Transverse colon (tissue), 4 donors: ENCODE measurements at regions not wholly inside any gene's neighbourhood (a gene's known extent, or its start where the extent isn't known, plus 50 kb on each side); places are given as distances from the start of the nearest gene placed in this dataset.

Source experiments
- DNase-seq: peaks from one replicate; pipeline ENCODE4 v3.0.0-alpha.2; 2019
- H3K27ac ChIP-seq, 4 donors: fragments of 200-600 bp; sonication (generic); 2 replicates each; pipeline ENCODE4 v1.5.1; 2016 to 2018; ENCODE audit warnings: inconsistent platforms in 4 of 4
- H3K27me3 ChIP-seq: fragments of 200-600 bp; sonication (generic); 2 replicates; pipeline ENCODE4 v1.5.1; 2017; ENCODE audit warnings: inconsistent platforms
- H3K36me3 ChIP-seq, 4 donors: fragments of 200-600 bp; sonication (generic); 2 replicates each; pipeline ENCODE4 v1.5.1; 2017 to 2019; ENCODE audit warnings: inconsistent platforms in 4 of 4
- H3K4me1 ChIP-seq, 4 donors: fragments of 200-600 bp; sonication (generic); 2 replicates each; pipeline ENCODE4 v1.5.1; 2017 to 2020; ENCODE audit warnings: inconsistent platforms in 4 of 4
- H3K4me3 ChIP-seq, 4 donors: fragments of 200-600 bp; sonication (generic); 1 replicate in 1 of 4; 2 replicates in 3 of 4; pipeline versions ENCODE4 v1.5.1 to v1.6.1; 2017 to 2019; ENCODE audit warnings: inconsistent platforms in 4 of 4
- H3K9me3 ChIP-seq, 2 donors: fragments of 200-600 bp; sonication (generic); 2 replicates each; pipeline ENCODE4 v1.5.1; 2017 to 2019; ENCODE audit warnings: inconsistent platforms in 2 of 2
- EP300 ChIP-seq: sonication (generic); formaldehyde crosslinking; IDR thresholded peaks from one replicate; pipeline ENCODE4 v1.6.1; 2017; ENCODE audit warnings: antibody characterized with exemption, low read depth
- POLR2A ChIP-seq: fragments of 450-650 bp; IDR thresholded peaks from one replicate; pipeline ENCODE4 v1.6.1; 2016; ENCODE audit warnings: antibody characterized with exemption, mild to moderate bottlenecking, moderate library complexity
- POLR2AphosphoS5 ChIP-seq, 3 donors: sonication (generic); formaldehyde crosslinking; IDR thresholded peaks; one replicate each; pipeline ENCODE4 v1.6.1; 2016; ENCODE audit warnings: antibody characterized with exemption in 3 of 3
- WGBS, 2 donors: methylation state at CpG; one replicate each; pipeline ENCODE4 v1.1.5; 2018; ENCODE audit warnings: low coverage in 1 of 2; 5-methylcytosine and 5-hydroxymethylcytosine counted together
- in situ Hi-C, 4 donors: fragments of 200-750 bp; cut with MboI; loops; one replicate each; pipeline versions ENCODE4 v1.15.0 to v1.15.1; 2017; ENCODE audit warnings: low sequenced_read_pairs in 3 of 4, low pct_ligation_motif_present in 1 of 4, low pct_unique_long_range_greater_than_20kb in 1 of 4
- intact Hi-C: fragments of 100-400 bp; cut with DNase I; formaldehyde crosslinking; loops from one replicate; pipeline ENCODE4 v1.15.1; 2023; ENCODE audit warnings: low total_unique reads
- TF ChIP-seq, protein P1 (sequence below), 5 experiments: fragments of 200-600 bp in 3 of 5; fragments of 450-650 bp in 2 of 5; sonication (generic) in 3 of 5; IDR thresholded peaks; 1 replicate in 2 of 5; 2 replicates in 3 of 5; pipeline ENCODE4 v1.5.1; 2016 to 2017; ENCODE audit warnings: antibody characterized with exemption in 5 of 5, inconsistent platforms in 3 of 5, mild to moderate bottlenecking in 2 of 5, moderate library complexity in 1 of 5

DNA sequence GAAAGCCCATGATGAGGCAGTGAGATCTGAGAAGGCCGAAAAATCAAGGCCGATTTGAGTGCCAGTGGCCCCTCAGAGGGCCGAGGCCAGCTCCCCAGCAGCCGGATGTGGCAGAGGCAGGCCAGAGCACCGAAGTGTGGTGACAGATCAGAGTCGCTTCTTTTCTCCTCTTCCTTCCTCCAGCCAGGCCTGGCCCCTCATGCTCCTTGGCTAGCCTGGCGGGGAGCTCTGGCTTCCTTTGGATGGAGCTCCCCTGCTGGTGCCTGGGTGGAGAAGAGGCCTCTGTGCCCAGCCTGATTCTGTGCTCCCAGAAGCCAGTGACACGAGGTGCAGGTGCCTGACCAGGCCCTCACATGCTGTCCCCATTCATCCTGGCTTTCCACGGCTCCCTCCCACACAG lies 127.2 kb upstream of the PABPC4L start:
- intact Hi-C loops, result no loop called here
- H3K27me3 ChIP-seq, result no peaks in the 10 kb centered on the region
- TF ChIP-seq, protein P1, sequence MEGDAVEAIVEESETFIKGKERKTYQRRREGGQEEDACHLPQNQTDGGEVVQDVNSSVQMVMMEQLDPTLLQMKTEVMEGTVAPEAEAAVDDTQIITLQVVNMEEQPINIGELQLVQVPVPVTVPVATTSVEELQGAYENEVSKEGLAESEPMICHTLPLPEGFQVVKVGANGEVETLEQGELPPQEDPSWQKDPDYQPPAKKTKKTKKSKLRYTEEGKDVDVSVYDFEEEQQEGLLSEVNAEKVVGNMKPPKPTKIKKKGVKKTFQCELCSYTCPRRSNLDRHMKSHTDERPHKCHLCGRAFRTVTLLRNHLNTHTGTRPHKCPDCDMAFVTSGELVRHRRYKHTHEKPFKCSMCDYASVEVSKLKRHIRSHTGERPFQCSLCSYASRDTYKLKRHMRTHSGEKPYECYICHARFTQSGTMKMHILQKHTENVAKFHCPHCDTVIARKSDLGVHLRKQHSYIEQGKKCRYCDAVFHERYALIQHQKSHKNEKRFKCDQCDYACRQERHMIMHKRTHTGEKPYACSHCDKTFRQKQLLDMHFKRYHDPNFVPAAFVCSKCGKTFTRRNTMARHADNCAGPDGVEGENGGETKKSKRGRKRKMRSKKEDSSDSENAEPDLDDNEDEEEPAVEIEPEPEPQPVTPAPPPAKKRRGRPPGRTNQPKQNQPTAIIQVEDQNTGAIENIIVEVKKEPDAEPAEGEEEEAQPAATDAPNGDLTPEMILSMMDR (IDR thresholded peaks at IDR 0.05), result no peak
- no peak for TF ChIP-seq EP300
- TF ChIP-seq POLR2A, result no peak
- TF ChIP-seq POLR2AphosphoS5 (IDR thresholded peaks at IDR 0.05), result no peak

DNA sequence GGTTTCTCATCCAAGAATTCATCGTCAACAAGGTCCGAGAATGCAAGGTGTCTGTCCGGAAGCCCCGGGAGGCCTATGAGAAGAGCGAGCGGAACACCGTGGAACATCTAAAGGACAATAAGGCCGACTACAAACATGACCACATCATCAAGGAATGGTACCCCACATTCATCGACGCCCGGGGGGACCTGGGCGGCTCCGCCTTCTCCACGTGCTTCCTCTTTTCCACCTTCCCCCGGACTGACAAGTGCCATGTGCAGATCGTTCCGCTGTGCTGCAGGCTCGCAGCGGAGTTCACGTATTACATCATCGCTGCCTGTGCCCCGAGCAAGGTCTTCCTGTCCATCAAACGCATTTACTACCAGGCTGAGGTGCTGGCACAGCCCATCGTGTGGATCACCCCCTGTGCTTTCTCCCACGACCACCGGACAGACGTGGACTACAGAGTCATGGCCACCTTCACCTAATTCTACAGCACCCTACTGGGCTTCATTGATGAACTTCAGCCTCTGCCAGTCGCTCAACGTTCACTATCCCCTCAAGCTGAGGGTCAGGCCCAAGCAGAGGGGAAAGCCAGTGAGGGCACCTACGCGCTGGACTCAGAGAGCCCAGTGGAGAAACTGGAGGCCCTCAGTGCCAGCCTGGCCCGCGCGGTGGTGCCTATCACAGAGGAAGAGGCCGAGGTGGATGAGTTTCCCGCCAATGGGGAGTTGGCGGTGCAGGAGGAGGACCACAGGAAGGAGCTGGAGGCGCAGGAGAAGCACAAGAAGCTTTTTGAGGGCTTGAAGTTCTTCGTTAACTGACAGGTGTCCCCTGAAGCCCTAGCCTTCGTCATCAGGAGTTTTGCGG lies 125.9 kb upstream of the PABPC4L start:
- no peaks in the 10 kb centered on the region for H3K4me1 ChIP-seq
- no peak for DNase-seq
- TF ChIP-seq, protein P1 (IDR thresholded peaks at IDR 0.05), result no peak
- no peak for TF ChIP-seq POLR2A
- TF ChIP-seq POLR2AphosphoS5 (IDR thresholded peaks at IDR 0.05), result no peak
- TF ChIP-seq EP300, result no peak
- H3K9me3 ChIP-seq, result no peaks in the 10 kb centered on the region
- 90 to 96% methylated on average over 13 to 41 of the region's 41 CpGs for WGBS, 2 donors
- H3K27me3 ChIP-seq, result no peaks in the 10 kb centered on the region
- H3K27ac ChIP-seq, result no peak overlapping the region
- intact Hi-C loops, result no loop called here
- no peak overlapping the region for H3K4me3 ChIP-seq
- in situ Hi-C loops, result no loop called here
- no peaks in the 10 kb centered on the region for H3K36me3 ChIP-seq

More for the DNA sequence above, 127.2 kb upstream of the PABPC4L start:
- H3K27ac ChIP-seq, result no peak overlapping the region
- H3K4me1 ChIP-seq, result no peaks in the 10 kb centered on the region
- no peaks in the 10 kb centered on the region for H3K9me3 ChIP-seq
- no peaks in the 10 kb centered on the region for H3K36me3 ChIP-seq
- DNase-seq, result no peak
- in situ Hi-C loops, result no loop called here
- no peak overlapping the region for H3K4me3 ChIP-seq
- WGBS, 2 donors, result 76 to 84% methylated on average over 4 to 9 of the region's 9 CpGs

DNA sequence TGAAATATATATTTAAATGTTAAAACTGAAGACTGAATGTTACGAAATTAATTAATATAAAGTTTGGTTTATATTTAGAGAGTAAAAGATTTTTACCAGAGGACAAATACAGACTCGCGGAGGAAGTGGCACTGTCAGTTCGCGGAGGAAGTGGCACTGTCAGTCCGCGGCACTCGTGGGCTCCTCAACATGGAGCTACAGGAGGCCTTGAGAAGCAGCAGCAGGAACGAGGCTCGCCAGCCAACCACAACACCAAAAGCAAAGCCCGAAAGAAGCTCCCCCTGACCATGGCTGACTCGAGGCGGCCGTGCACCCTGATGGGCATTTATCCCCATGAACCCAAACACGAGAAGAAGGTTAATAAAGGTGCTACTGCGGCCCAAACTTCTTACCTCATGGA lies 125.3 kb upstream of the PABPC4L start:
- no peaks in the 10 kb centered on the region for H3K27me3 ChIP-seq
- no peaks in the 10 kb centered on the region for H3K9me3 ChIP-seq
- intact Hi-C loops, result no loop called here
- no peak for TF ChIP-seq POLR2A
- TF ChIP-seq, protein P1 (IDR thresholded peaks at IDR 0.05), result no peak
- TF ChIP-seq POLR2AphosphoS5 (IDR thresholded peaks at IDR 0.05), result no peak
- no peak for TF ChIP-seq EP300
- H3K4me1 ChIP-seq, result no peaks in the 10 kb centered on the region
- H3K27ac ChIP-seq, result no peak overlapping the region
- in situ Hi-C loops, result no loop called here
- H3K36me3 ChIP-seq, result no peaks in the 10 kb centered on the region
- 76 to 93% methylated on average over 3 to 16 of the region's 16 CpGs for WGBS, 2 donors
- H3K4me3 ChIP-seq, result no peak overlapping the region
- DNase-seq, result no peak

DNA sequence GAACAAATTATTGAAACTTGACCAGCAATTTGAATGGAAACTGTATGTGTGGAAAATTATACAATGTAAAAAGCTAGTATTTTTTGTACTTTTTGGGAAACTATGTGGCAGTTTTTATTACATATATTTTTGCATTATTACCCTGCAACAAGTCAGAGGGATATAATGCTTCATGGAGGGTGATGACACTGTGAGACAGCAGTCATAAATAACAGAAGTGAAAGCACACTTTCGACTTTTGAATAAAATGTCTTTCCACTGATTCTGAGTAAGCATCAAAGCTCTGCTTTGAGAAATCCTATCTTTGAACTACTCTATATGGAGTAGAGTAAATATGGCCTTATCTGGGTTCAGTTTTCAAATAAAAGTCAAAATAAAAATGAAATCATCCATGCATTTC lies 122.6 kb upstream of the PABPC4L start:
- in situ Hi-C loops, result no loop called here
- no peaks in the 10 kb centered on the region for H3K36me3 ChIP-seq
- no peaks in the 10 kb centered on the region for H3K9me3 ChIP-seq
- H3K27me3 ChIP-seq, result no peaks in the 10 kb centered on the region
- no peak overlapping the region for H3K4me3 ChIP-seq
- H3K4me1 ChIP-seq, result no peaks in the 10 kb centered on the region
- TF ChIP-seq EP300 (no peak), POLR2AphosphoS5 (IDR thresholded peaks at IDR 0.05) (no peak), POLR2A (no peak)
- TF ChIP-seq, protein P1 (IDR thresholded peaks at IDR 0.05), result no peak
- H3K27ac ChIP-seq, result no peak overlapping the region
- no peak for DNase-seq
- 46 to 73% methylated on average over 1 of the region's 1 CpG for WGBS, 2 donors
- intact Hi-C loops, result no loop called here
